H1 (cell line): ENCODE measurements at regions not wholly inside any gene's neighbourhood (a gene's known extent, or its start where the extent isn't known, plus 50 kb on each side); places are given as distances from the start of the nearest gene placed in this dataset.

Experiments used
- FOSL1 ChIP-seq: IDR thresholded peaks from 2 replicates; pipeline ENCODE4 v1.6.1; 2011; ENCODE audit warnings: mild to moderate bottlenecking, low read depth, low read length, moderate library complexity; ENCODE audit not compliant: insufficient read depth
- HDAC6 ChIP-seq: IDR thresholded peaks from one replicate; pipeline ENCODE4 v1.7.1; 2012; ENCODE audit warnings: low read depth, mild to moderate bottlenecking, inconsistent platforms, low read length, moderate library complexity
- SP2 ChIP-seq: IDR thresholded peaks from 2 replicates; pipeline ENCODE4 v1.6.1; 2012; ENCODE audit warnings: mild to moderate bottlenecking, low read length, inconsistent platforms
- TAF1 ChIP-seq: IDR thresholded peaks from 2 replicates; pipeline ENCODE4 v1.6.1; 2011; ENCODE audit warnings: mild to moderate bottlenecking, low read depth, low read length
- ZNF274 ChIP-seq: IDR thresholded peaks from 2 replicates; pipeline ENCODE4 v1.7.0; 2012; ENCODE audit warnings: low read length, borderline replicate concordance; ENCODE audit errors: extremely low read depth
- TF ChIP-seq, protein P1 (sequence below), 3 experiments: IDR thresholded peaks; 1 replicate in 2 of 3; 2 replicates in 1 of 3; pipeline versions ENCODE4 v1.5.1 to v1.6.1; 2011; ENCODE audit warnings: low read length in 3 of 3, mild to moderate bottlenecking in 3 of 3, inconsistent platforms in 2 of 3, low read depth in 1 of 3, moderate library complexity in 1 of 3; ENCODE audit not compliant: insufficient read depth in 1 of 3; ENCODE audit errors: control extremely low read depth in 1 of 3

DNA sequence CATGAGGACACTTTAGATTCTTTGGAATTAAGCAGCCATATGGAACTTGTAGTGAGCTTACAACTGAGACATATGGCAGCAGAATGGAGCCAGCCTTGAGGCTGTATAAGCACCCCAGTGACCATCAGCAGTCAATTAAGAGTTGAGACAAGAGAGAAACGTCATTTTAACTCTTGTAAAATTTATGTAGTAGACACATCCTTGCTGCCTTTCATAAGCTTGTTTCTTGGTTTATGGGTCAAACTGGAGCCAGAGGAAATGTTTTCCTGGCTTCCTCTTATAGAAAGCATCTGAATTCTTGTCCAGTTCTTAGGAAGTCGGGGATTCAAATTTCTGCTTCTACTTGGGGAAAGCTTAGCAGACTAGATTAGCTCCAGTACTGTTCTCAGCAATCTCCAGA, 745.1 kb upstream of the MARCKS start:
- TF ChIP-seq, protein P1, sequence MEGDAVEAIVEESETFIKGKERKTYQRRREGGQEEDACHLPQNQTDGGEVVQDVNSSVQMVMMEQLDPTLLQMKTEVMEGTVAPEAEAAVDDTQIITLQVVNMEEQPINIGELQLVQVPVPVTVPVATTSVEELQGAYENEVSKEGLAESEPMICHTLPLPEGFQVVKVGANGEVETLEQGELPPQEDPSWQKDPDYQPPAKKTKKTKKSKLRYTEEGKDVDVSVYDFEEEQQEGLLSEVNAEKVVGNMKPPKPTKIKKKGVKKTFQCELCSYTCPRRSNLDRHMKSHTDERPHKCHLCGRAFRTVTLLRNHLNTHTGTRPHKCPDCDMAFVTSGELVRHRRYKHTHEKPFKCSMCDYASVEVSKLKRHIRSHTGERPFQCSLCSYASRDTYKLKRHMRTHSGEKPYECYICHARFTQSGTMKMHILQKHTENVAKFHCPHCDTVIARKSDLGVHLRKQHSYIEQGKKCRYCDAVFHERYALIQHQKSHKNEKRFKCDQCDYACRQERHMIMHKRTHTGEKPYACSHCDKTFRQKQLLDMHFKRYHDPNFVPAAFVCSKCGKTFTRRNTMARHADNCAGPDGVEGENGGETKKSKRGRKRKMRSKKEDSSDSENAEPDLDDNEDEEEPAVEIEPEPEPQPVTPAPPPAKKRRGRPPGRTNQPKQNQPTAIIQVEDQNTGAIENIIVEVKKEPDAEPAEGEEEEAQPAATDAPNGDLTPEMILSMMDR (IDR thresholded peaks at IDR 0.05; ENCODE audit: control extremely low read depth in 1 of 3, insufficient read depth in 1 of 3, low read depth in 1 of 3, low read length in 3 of 3): no peak
- TF ChIP-seq FOSL1 (no peak), TAF1 (no peak), ZNF274 (no peak), SP2 (no peak), HDAC6 (no peak)
